ENCODE measurements at regions not wholly inside any gene's neighbourhood (a gene's known extent, or its start where the extent isn't known, plus 50 kb on each side); places are given as distances from the start of the nearest gene placed in this dataset.
"Not testable (repeated sequence)": the region's sequence is repeated elsewhere in the genome, so short reads cannot be mapped to it uniquely, and the experiment has no call there.

GRCh38 chr7:86190351-86190750 lies 453.4 kb upstream of the GRM3 start:
- DNase-seq: no peak

GRCh38 chr7:86181474-86181873 lies 462.2 kb upstream of the GRM3 start:
- no peak for DNase-seq

DNA sequence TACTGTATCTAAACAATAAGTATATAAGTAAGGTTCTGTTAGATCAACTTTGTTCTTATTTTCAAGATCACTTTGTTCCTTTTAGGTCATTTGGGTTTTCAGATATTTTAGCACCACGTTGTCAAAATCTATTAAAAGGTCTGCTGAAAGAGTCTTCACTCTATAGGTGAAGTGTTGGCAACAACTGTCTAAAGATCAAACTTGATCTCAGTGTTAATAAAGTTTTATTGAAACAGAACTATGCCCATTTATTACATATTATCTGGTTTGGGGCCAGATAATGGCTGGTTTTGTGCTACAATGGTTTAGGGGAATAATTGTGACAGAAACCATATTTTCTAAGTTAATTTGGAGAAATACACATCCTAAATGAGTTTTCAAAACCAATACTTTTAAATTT lies 478.9 kb upstream of the GRM3 start:
- DNase-seq: no peak

- no peak for DNase-seq
Measured at GRCh38 chr7:86158111-86158510, 485.6 kb upstream of the GRM3 start.

- no peak for DNase-seq
Measured at GRCh38 chr7:86155623-86156022, 488.1 kb upstream of the GRM3 start.

- DNase-seq: no peak
Measured at GRCh38 chr7:86152926-86153325, 490.8 kb upstream of the GRM3 start.

DNA sequence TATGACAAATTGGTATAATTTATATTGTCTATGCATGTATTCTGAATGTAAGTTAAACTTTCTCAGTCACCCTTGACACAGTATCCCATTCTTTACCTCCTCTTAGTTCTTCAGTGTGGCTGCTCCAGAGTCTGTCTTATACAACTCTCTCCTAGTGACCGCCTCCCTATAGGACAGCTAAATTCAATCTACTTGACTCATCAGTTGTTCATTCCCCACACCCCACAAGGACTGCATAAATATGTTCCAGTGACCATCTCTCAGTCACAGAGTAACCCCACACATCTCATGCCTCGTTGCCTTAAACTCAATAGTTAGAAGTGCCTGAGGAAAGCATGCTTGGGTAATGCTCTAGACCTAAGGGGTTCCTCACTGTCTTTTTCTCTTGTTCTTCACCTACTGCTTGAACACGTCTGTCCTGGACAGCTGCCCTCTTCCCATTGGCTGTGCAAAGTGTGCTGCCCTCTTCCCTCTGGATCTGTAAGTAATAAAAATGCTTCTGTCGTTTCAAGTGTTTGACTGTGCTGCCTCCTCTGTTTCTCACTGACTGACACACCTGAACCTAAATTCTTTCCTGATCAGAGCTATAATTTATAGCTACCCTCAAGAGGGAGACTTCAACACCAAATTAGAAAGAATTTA lies 494.6 kb upstream of the GRM3 start:
- DNase-seq: no peak

- no peak for DNase-seq
Measured at GRCh38 chr7:86148501-86148900, 495.2 kb upstream of the GRM3 start.

GRCh38 chr7:86137343-86137742 lies 506.4 kb upstream of the GRM3 start:
- DNase-seq: no peak

- no peak for DNase-seq
Measured at GRCh38 chr7:86130268-86130667, 513.4 kb upstream of the GRM3 start.

DNA sequence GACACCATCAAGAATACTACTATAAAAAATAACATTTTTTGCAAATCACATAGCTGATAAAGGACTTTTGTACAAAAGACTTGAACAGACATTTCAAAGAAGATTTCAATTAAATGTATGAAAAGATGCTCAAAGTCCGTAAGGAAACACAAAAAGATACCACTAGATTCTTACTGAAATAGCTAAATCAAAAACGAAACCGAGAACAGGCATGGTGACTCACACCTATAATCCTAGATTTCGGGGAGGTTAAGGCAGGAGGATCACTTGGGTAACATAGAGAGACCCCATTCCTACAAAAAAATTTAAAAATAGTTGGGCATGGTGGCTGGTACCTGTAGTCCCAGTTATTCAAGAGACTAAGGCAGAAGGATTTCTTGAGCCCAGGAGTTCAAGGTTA lies 520.2 kb upstream of the GRM3 start:
- DNase-seq: no peak

DNA sequence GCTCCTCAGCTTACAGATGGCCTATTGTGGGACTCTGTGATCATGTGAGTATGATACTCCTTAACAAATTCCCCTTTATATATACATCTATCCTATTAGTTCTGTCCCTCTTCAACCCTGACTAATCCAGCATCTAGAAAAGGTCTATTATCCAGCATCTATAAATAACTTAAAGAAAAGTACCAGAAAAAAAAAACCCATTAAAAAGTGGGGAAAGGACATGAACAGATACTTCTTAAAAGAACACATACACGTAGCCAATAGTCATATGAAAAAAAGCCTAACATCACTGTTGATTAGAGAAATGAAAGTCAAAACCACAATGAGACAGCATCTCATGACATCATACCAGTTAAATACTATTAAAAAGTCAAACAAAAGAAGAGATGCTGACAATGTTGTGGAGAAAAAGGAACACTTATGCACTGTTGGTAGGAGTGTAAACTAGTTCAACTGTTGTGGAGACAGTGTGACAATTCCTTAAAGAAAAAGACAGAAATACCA lies 549.5 kb upstream of the GRM3 start:
- DNase-seq: no peak

GRCh38 chr7:86091369-86091768 lies 552.3 kb upstream of the GRM3 start:
- DNase-seq: no peak

- DNase-seq: no peak
Measured at GRCh38 chr7:86089455-86089854, 554.3 kb upstream of the GRM3 start.

- DNase-seq: not testable (repeated sequence)
Measured at GRCh38 chr7:86064572-86064971, 579.1 kb upstream of the GRM3 start.

DNA sequence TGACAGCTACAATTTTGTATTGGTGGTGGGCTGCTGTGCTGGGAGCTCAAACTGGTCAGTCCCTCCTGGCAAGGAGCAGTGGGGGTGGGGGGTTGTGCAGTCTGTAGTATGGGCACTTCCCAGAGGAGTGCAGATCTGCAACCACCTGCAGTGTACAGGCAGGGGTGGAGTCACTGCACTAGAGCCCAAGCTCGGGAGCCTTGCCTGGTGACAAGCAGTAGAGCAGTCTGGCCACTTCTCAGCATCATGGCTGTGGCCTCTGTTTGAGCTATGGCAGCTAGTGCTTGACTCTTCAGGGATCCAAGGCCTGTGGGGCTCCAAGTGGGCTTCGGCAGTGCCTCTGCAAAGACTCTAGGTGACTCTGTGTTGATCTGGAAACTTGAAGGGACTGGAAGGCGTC lies 585.1 kb upstream of the GRM3 start:
- no peak for DNase-seq

DNA sequence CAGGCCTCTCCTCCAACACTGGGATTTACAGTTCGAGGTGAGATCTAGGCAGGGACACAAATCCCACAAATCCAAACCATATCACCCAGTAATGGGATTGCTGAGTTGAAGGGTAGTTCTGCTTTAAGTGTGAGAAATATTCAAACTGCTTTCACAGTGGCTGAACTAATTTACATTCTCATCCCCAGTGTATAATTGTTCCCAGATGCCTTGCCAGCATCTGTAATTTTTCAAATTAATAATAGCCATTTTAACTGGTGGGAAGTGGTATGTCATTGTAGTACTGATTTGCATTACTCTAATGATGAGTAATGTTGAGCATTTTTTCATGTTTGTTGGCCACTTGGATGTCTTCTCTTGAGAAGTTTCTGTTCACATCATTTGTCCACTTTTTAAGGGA lies 592.8 kb upstream of the GRM3 start:
- DNase-seq: no peak

DNA sequence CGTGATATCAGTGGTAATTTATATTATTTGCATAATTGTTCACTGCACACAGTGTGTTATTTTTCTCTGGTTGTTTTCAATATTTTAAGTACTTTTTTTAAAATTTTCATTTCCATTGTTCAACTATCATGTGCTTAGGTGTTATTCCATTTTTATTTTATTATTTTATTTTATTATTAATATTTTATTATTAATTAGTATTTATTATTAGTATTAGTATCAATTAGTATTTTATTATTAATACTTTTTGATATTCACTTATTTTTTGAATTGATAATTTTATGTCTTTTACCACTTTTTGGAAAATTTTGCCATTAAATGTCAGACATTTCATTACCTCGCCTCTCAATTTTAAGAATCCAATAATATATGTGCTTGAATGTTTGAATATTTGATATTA lies 593.8 kb upstream of the GRM3 start:
- DNase-seq: no peak

DNA sequence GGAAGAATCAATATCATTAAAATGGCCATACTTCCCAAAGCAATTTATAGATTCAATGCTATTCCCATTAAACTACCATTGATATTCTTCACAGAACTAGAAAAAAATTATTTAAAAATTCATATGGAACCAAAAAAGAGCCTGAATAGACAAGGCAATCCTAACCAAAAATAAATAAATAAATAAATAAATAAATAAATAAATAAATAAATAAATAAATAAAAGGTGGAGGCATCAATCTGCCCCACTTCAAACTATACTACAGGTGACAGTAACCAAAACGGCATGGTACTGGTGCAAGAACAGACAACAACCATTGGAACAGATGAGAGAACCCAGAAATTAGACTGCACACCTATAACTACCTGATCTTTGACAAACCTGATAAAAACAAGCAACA lies 598.5 kb upstream of the GRM3 start:
- DNase-seq: not testable (repeated sequence)

DNA sequence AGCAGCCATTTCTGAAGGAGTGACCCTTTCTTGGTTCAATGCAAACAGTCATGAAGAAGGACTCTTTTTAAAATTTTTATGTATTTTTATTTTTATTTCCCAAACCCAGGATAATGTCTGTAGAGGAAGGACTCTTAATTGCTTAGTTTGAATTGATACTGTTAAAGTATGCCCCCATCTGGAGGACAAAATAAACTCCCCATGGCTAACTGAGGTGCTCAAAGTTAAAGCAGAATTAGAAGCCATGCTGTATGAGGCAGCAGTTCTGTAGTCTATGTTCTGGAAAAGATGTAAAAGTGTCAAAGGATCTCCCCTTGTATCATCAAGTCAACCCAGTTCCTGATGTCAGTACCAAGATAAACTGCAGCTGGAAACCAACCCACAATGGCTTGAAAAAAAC lies 617.9 kb upstream of the GRM3 start:
- no peak for DNase-seq

GRCh38 chr7:86013662-86014061 lies 630.0 kb upstream of the GRM3 start:
- DNase-seq: peak; percentile 10

DNA sequence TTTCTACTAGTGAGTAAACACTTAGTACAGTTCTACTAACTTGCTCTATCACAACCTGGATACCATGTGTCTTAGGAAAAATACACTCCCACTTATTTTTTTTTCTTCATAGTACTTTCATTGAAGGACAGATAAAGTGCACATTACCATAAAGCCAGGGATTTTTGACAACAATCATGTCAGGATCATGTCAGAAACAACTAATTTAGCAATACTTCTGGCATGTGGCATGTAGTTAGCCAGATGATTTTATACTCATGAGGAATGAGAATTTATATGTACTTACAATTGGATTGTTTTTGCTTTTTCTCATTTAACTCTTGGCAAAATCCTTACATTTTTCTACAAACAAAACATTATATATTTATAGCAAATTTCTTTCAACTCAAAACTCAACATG lies 630.7 kb upstream of the GRM3 start:
- DNase-seq: no peak

DNA sequence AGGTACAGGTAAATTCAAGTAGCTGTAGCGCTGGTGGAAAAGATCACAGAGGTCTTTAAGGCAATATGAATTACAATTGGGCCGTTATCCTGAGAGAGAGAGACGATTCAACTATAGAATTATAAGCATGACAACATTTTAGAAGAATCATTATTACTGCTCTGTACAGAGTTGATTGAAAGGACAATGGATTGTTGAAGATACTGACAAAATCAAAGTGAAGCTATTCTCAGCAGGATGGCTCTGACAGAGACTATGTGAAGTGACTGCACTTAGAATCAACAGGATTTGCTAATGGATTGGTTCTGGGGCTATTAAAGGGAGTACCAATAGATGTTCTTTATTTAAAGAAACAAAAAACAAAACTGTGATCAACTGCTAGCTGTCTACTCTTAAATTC lies 634.8 kb upstream of the GRM3 start:
- DNase-seq: no peak

- no peak for DNase-seq
Measured at GRCh38 chr7:86006909-86007308, 636.8 kb upstream of the GRM3 start.

- no peak for DNase-seq
Measured at GRCh38 chr7:86002858-86003257, 640.9 kb upstream of the GRM3 start.

GRCh38 chr7:85997515-85997914 lies 646.2 kb upstream of the GRM3 start:
- DNase-seq: no peak

All from NCI-H510A treated with DMSO at 0.1 percent for 48 hours (cell line).